CD14-positive monocyte (primary cell): ENCODE measurements at regions not wholly inside any gene's neighbourhood (a gene's known extent, or its start where the extent isn't known, plus 50 kb on each side); places are given as distances from the start of the nearest gene placed in this dataset.

Source experiments
- DNase-seq, 3 donors: peaks; one replicate each; pipeline ENCODE4 v3.0.0-alpha.2; 2011 to 2022
- H2AFZ ChIP-seq: 2 replicates; pipeline ENCODE4 v1.6.0; 2012; ENCODE audit warnings: mild to moderate bottlenecking, low read depth, low read length, inconsistent platforms; ENCODE audit not compliant: insufficient read depth, poor library complexity, severe bottlenecking
- H3K27ac ChIP-seq, 2 donors: 1 replicate in 1 of 2; 2 replicates in 1 of 2; pipeline ENCODE4 v1.5.1; 2012 to 2013; ENCODE audit warnings: low read length in 2 of 2, control low read depth in 1 of 2, inconsistent platforms in 1 of 2, low read depth in 1 of 2, mild to moderate bottlenecking in 1 of 2
- H3K27me3 ChIP-seq, 2 donors: one replicate each; pipeline versions ENCODE4 v1.6.0 to v1.6.1; 2011 to 2013; ENCODE audit warnings: low read length in 2 of 2; ENCODE audit not compliant: control insufficient read depth in 2 of 2, insufficient read depth in 2 of 2
- H3K36me3 ChIP-seq, 2 donors: replicated peaks in 1 of 2; 1 replicate in 1 of 2; 2 replicates in 1 of 2; pipeline versions ENCODE4 v1.5.1 to v1.6.1; 2012 to 2013; ENCODE audit warnings: low read length in 2 of 2, control low read depth in 1 of 2, inconsistent platforms in 1 of 2, mild to moderate bottlenecking in 1 of 2; ENCODE audit not compliant: insufficient read depth in 2 of 2, control insufficient read depth in 1 of 2
- H3K4me1 ChIP-seq, 2 donors: 1 replicate in 1 of 2; 2 replicates in 1 of 2; pipeline versions ENCODE4 v1.5.1 to v1.6.1; 2012 to 2013; ENCODE audit warnings: low read length in 2 of 2, control low read depth in 1 of 2, inconsistent platforms in 1 of 2, mild to moderate bottlenecking in 1 of 2, moderate library complexity in 1 of 2; ENCODE audit not compliant: insufficient read depth in 2 of 2, control insufficient read depth in 1 of 2
- H3K4me2 ChIP-seq: replicated peaks from 2 replicates; pipeline ENCODE3; 2012; ENCODE audit warnings: low read length, moderate library complexity, mild to moderate bottlenecking; ENCODE audit not compliant: poor library complexity, severe bottlenecking; ENCODE audit errors: extremely low read depth
- H3K4me3 ChIP-seq, 3 experiments: fragments of 200-600 bp in 1 of 3; sonication (generic) in 1 of 3; replicated peaks in 1 of 3; 1 replicate in 2 of 3; 2 replicates in 1 of 3; pipeline ENCODE4 v1.5.1; 2011 to 2013; ENCODE audit warnings: low read length in 3 of 3, mild to moderate bottlenecking in 3 of 3, control low read depth in 2 of 3, low read depth in 2 of 3, inconsistent platforms in 1 of 3, moderate library complexity in 1 of 3
- H3K79me2 ChIP-seq: 2 replicates; pipeline ENCODE4 v1.6.0; 2012; ENCODE audit warnings: mild to moderate bottlenecking, control low read depth, inconsistent platforms, low read length, moderate library complexity; ENCODE audit not compliant: insufficient read depth
- H3K9ac ChIP-seq: 2 replicates; pipeline ENCODE4 v1.6.0; 2017; ENCODE audit warnings: low read length, mild to moderate bottlenecking; ENCODE audit not compliant: insufficient read depth, poor library complexity, severe bottlenecking
- H3K9me3 ChIP-seq, 2 donors: replicated peaks in 1 of 2; 1 replicate in 1 of 2; 2 replicates in 1 of 2; pipeline versions ENCODE4 v1.5.1 to v1.6.1; 2012 to 2013; ENCODE audit warnings: low read length in 2 of 2, control low read depth in 1 of 2; ENCODE audit not compliant: control insufficient read depth in 1 of 2, insufficient read depth in 1 of 2
- H4K20me1 ChIP-seq: 2 replicates; pipeline ENCODE4 v1.6.0; 2012; ENCODE audit warnings: mild to moderate bottlenecking, low read length, control low read depth, moderate library complexity; ENCODE audit not compliant: insufficient read depth
- H3K27ac Mint-ChIP-seq, 7 donors: one replicate each; pipeline ENCODE4 v1.8.0; 2020; ENCODE audit warnings: mild to moderate bottlenecking in 7 of 7, mixed read lengths in 7 of 7, moderate library complexity in 6 of 7, inconsistent platforms in 2 of 7
- H3K27me3 Mint-ChIP-seq, 3 donors: one replicate each; pipeline ENCODE4 v1.8.0; 2021 to 2022; ENCODE audit warnings: low read depth in 3 of 3, mild to moderate bottlenecking in 3 of 3, mixed read lengths in 3 of 3, moderate library complexity in 3 of 3, inconsistent platforms in 1 of 3
- H3K36me3 Mint-ChIP-seq, 2 donors: one replicate each; pipeline ENCODE4 v1.8.0; 2020; ENCODE audit warnings: mixed read lengths in 2 of 2, inconsistent platforms in 1 of 2, mild to moderate bottlenecking in 1 of 2
- H3K4me1 Mint-ChIP-seq: one replicate; pipeline ENCODE4 v1.8.0; 2020; ENCODE audit warnings: mild to moderate bottlenecking, mixed read lengths
- H3K4me3 Mint-ChIP-seq, 2 donors: one replicate each; pipeline ENCODE4 v1.8.0; 2020; ENCODE audit warnings: mild to moderate bottlenecking in 2 of 2, mixed read lengths in 2 of 2, moderate library complexity in 1 of 2
- H3K9me3 Mint-ChIP-seq, 7 donors: one replicate each; pipeline ENCODE4 v1.8.0; 2020 to 2022; ENCODE audit warnings: mixed read lengths in 7 of 7, mild to moderate bottlenecking in 6 of 7, moderate library complexity in 6 of 7, inconsistent platforms in 2 of 7
- CTCF ChIP-seq: fragments of 200-600 bp; IDR thresholded peaks from one replicate; pipeline ENCODE4 v1.8.0; 2022; ENCODE audit warnings: antibody characterized with exemption, mild to moderate bottlenecking
- WGBS: methylation state at CpG from one replicate; pipeline ENCODE4 v1.1.5; 2013; ENCODE audit warnings: missing lambda C conversion rate; ENCODE audit not compliant: insufficient coverage; 5-methylcytosine and 5-hydroxymethylcytosine counted together
- intact Hi-C, 2 donors: fragments of 100-400 bp; cut with micrococcal nuclease; formaldehyde crosslinking; loops; one replicate each; pipeline versions ENCODE4 v1.15.0 to v1.15.1; 2023

GRCh38 chr5:82809420-82810143 lies 267.6 kb downstream of the TMEM167A start:
- Histone ChIP-seq H3K27ac (no peak overlapping the region), H3K4me1 (peaks cover 13 to 18% of the 10 kb centered on the region in 2 donors), H3K4me3 (no peak overlapping the region), H3K27me3 (no peaks in the 10 kb centered on the region), H3K79me2 (no peaks in the 10 kb centered on the region), H3K36me3 (no peaks in the 10 kb centered on the region), H3K9ac (no peak overlapping the region), H4K20me1 (no peaks in the 10 kb centered on the region), H3K4me2 (no peak overlapping the region), H3K9me3 (no peaks in the 10 kb centered on the region), H2AFZ (no peak overlapping the region)
- peaks cover 0 to 5% (median 3%) of the 10 kb centered on the region in 7 donors for H3K9me3 Mint-ChIP-seq
- intact Hi-C loops: no loop called here
- TF ChIP-seq CTCF: no peak
- peaks cover 0 to 3% (median 0%) of the 10 kb centered on the region in 3 donors for H3K27me3 Mint-ChIP-seq
- peaks cover 14% of the 10 kb centered on the region for H3K4me1 Mint-ChIP-seq
- no peak overlapping the region for H3K27ac Mint-ChIP-seq
- H3K4me3 Mint-ChIP-seq: no peak overlapping the region
- WGBS: no CpG with 5 or more reads among the region's 2 CpGs
- DNase-seq: no peak
- H3K36me3 Mint-ChIP-seq: no peaks in the 10 kb centered on the region

- H4K20me1 ChIP-seq: no peaks in the 10 kb centered on the region
- TF ChIP-seq CTCF: no peak
- intact Hi-C loops: no loop called here
- no peak overlapping the region for H3K4me3 ChIP-seq
- no peak overlapping the region for H3K4me2 ChIP-seq
- Mint-ChIP-seq H3K27me3 (peaks cover 0 to 2% (median 0%) of the 10 kb centered on the region in 3 donors), H3K27ac (no peak overlapping the region), H3K4me1 (peaks cover 14% of the 10 kb centered on the region), H3K36me3 (no peaks in the 10 kb centered on the region), H3K9me3 (peaks cover 0 to 6% (median 3%) of the 10 kb centered on the region in 7 donors), H3K4me3 (no peak overlapping the region)
- no peaks in the 10 kb centered on the region for H3K36me3 ChIP-seq
- no peaks in the 10 kb centered on the region for H3K79me2 ChIP-seq
- no peaks in the 10 kb centered on the region for H3K27me3 ChIP-seq
- H3K9ac ChIP-seq: no peak overlapping the region
- peaks cover 13 to 18% of the 10 kb centered on the region in 2 donors for H3K4me1 ChIP-seq
- no CpG with 5 or more reads among the region's 3 CpGs for WGBS
- H3K9me3 ChIP-seq: no peaks in the 10 kb centered on the region
- no peak overlapping the region for H3K27ac ChIP-seq
- no peak for DNase-seq
- H2AFZ ChIP-seq: peak overlapping the region; percentile 3
Observed at GRCh38 chr5:82808960-82809359, 268.2 kb downstream of the TMEM167A start.
